Activated CD4-positive, alpha-beta T cell treated with anti-CD3 and anti-CD28 coated beads, Interleukin-2, amount 10 ng/mL, durations not matched to agents 7 days and 5 days (primary cell): ENCODE measurements at regions not wholly inside any gene's neighbourhood (a gene's known extent, or its start where the extent isn't known, plus 50 kb on each side); places are given as distances from the start of the nearest gene placed in this dataset.

Source experiments
- CTCF ChIA-PET: fragments of 350-600 bp; sonication (Branson Sonifier 250); formaldehyde crosslinking; loops from one replicate; lab custom pipeline; 2021; ENCODE audit warnings: antibody characterized with exemption; lab: Charles Lee
- POLR2A ChIA-PET: fragments of 350-600 bp; sonication (Branson Sonifier 250); formaldehyde crosslinking; loops from one replicate; lab custom pipeline; 2021; ENCODE audit warnings: antibody characterized with exemption; lab: Charles Lee
- DNase-seq: peaks from one replicate; pipeline ENCODE4 v3.0.0-alpha.2; 2020
- H3K27ac Mint-ChIP-seq: one replicate; pipeline ENCODE4 v1.8.0; 2021; ENCODE audit warnings: mild to moderate bottlenecking, moderate library complexity, mixed read lengths
- H3K27me3 Mint-ChIP-seq: one replicate; pipeline ENCODE4 v1.8.0; 2021; ENCODE audit warnings: mixed read lengths
- H3K36me3 Mint-ChIP-seq: one replicate; pipeline ENCODE4 v1.8.0; 2021; ENCODE audit warnings: low read depth, mixed read lengths
- H3K4me1 Mint-ChIP-seq: one replicate; pipeline ENCODE4 v1.8.0; 2021; ENCODE audit warnings: mixed read lengths
- H3K4me3 Mint-ChIP-seq: one replicate; pipeline ENCODE4 v1.8.0; 2021; ENCODE audit warnings: mild to moderate bottlenecking, moderate library complexity, mixed read lengths
- H3K9me3 Mint-ChIP-seq: one replicate; pipeline ENCODE4 v1.8.0; 2021; ENCODE audit warnings: mixed read lengths

DNA sequence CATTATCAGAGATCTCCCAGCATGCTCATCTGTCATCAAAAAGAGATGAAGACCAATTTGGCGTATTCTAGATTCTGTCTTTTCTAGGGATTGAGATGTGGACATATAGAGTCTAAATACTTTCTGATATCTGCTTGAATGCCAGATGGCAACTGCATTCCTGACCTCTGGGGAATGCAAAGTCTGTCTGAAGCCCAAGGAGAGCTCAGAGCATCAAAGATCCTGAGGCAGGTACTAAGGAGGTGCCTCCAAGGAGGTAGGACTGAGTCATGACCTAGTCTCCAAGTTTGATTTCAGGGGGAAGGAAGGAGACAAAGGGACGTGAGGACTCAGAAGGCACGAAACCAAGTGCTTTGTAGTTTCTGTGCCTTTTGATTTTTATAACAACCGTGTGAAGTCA is 448.4 kb downstream of the HS3ST3B1 start:
- no peak overlapping the region for H3K27ac Mint-ChIP-seq
- H3K4me1 Mint-ChIP-seq, result peaks cover 5% of the 10 kb centered on the region
- no peaks in the 10 kb centered on the region for H3K36me3 Mint-ChIP-seq
- CTCF ChIA-PET, result no interaction called here
- POLR2A ChIA-PET, result no interaction called here
- no peaks in the 10 kb centered on the region for H3K27me3 Mint-ChIP-seq
- no peaks in the 10 kb centered on the region for H3K9me3 Mint-ChIP-seq
- no peak for DNase-seq
- H3K4me3 Mint-ChIP-seq, result no peak overlapping the region

DNA sequence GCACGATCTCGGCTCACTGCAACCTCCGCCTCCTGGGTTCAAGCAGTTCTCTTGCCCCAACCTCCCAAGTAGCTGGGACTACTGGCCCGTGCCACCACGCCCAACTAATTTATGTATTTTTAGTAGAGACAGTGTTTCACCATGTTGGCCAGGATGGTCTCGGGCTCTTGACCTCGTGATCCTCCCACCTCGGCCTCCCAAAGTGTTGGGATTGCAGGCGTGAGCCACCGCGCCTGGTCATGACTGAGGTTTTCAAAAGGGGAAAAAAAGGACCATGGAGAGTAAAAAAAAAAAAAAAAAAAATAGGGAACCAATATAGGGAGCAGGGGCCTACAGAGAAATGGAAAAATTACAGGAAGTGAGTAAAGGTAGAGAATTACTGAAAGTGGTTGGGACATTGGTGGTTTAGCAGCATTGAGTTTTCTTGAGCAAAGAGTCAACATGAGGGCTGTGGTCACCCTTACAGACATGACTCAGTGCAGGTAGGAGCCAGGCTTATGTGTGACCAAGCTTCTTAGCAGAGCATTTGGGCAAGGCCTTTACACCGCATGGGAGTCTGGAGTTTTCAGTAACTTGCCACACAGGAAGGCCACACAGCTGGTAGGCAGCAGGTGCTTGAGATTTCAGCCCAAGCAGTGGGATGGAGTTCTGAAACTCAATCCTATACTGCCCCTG is 447.3 kb downstream of the HS3ST3B1 start:
- no peaks in the 10 kb centered on the region for H3K9me3 Mint-ChIP-seq
- no peak overlapping the region for H3K4me3 Mint-ChIP-seq
- no peak for DNase-seq
- CTCF ChIA-PET, result interaction anchor here (1.1 kb wide), 1 partner anchor 10 kb away, joined by 3 read pairs; no protein-coding TSS in a partner anchor
- H3K27me3 Mint-ChIP-seq, result no peaks in the 10 kb centered on the region
- no peak overlapping the region for H3K27ac Mint-ChIP-seq
- no peaks in the 10 kb centered on the region for H3K36me3 Mint-ChIP-seq
- POLR2A ChIA-PET, result no interaction called here
- peaks cover 5% of the 10 kb centered on the region for H3K4me1 Mint-ChIP-seq

DNA sequence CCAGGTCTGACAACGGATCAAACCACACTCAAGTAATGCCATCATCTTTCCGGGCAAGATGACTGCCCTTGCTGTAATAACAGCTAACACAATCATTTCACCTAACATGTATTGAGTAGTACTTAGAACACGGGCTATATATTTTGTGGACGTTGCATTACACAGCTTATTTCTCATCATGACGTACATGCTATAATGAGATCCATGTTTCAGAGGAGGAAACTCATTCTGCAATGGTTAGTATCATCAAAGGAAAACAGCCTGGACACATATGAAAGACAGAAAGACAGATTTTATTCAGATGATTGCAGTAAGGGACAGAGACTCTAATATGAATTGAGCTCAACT is 446.7 kb downstream of the HS3ST3B1 start:
- no peaks in the 10 kb centered on the region for H3K36me3 Mint-ChIP-seq
- CTCF ChIA-PET, result interaction anchor here (1.1 kb wide), 1 partner anchor 10 kb away, joined by 3 read pairs; no protein-coding TSS in a partner anchor
- DNase-seq, result no peak
- peaks cover 5% of the 10 kb centered on the region for H3K4me1 Mint-ChIP-seq
- no peak overlapping the region for H3K4me3 Mint-ChIP-seq
- no peaks in the 10 kb centered on the region for H3K27me3 Mint-ChIP-seq
- no peaks in the 10 kb centered on the region for H3K9me3 Mint-ChIP-seq
- H3K27ac Mint-ChIP-seq, result no peak overlapping the region
- POLR2A ChIA-PET, result no interaction called here

DNA sequence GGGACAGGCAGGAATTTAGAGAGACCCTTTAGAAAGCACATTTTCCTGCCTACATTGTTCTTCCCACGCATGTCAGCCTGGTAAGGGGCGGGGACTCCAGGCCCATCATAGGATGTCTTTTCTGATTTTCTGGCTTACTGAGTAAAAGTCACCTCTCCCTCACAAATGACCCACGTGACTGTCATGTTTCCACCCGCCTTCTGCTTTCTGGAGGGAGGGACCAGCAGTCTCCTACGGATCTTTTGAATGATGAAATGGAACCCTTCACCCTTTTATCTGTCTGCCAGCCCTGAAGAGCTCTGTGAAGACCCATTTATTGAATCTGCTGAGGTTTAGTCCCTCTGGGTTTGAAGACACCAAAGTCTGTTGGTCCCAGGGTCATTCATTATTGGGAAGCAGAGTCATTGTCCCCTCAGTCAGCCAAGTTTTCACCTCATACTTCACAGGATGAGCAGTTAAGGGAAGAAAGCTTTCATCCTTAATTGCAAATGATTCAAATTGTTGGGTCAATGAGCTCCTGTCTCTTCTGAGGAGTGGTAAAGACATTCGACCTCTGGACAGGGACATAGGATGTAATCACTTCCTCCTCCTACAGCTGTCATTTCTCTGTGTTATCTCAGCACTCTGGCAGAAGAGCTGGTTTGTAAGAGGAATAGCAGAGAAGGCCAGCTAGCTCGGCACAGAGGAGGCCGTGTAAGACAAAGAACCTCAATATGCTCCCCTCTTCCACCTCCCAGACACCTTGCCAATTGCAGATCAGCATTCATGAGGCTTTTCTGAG is 446.1 kb downstream of the HS3ST3B1 start:
- Mint-ChIP-seq H3K4me1 (peaks cover 5% of the 10 kb centered on the region), H3K36me3 (no peaks in the 10 kb centered on the region), H3K9me3 (no peaks in the 10 kb centered on the region), H3K4me3 (no peak overlapping the region), H3K27ac (no peak overlapping the region), H3K27me3 (no peaks in the 10 kb centered on the region)
- ChIA-PET CTCF (interaction anchor here (1.1 kb wide), 1 partner anchor 9 kb away, joined by 3 read pairs; no protein-coding TSS in a partner anchor), POLR2A (no interaction called here)
- no peak for DNase-seq

DNA sequence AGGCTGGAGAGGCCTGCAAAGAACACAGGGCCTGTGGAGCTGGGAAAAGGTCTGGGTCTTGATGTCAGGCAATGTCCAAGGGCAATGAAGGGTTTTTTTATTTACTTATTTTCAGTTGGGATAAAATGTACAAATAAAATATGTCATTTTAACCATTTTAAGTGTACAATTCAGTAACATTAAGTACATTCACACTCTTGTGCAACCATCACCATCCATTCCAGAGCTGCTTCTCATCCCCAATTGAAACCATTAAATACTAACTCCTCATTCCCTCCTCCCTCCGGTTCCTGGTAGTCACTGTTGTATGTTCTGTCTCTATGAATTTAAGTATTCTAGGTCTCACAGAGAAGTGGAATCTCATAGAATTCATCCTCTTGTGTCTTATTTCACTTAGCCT is 444.7 kb downstream of the HS3ST3B1 start:
- Mint-ChIP-seq H3K9me3 (no peaks in the 10 kb centered on the region), H3K27ac (no peak overlapping the region), H3K36me3 (no peaks in the 10 kb centered on the region), H3K27me3 (no peaks in the 10 kb centered on the region), H3K4me1 (peaks cover 5% of the 10 kb centered on the region), H3K4me3 (no peak overlapping the region)
- CTCF ChIA-PET, result no interaction called here
- no peak for DNase-seq
- POLR2A ChIA-PET, result no interaction called here

DNA sequence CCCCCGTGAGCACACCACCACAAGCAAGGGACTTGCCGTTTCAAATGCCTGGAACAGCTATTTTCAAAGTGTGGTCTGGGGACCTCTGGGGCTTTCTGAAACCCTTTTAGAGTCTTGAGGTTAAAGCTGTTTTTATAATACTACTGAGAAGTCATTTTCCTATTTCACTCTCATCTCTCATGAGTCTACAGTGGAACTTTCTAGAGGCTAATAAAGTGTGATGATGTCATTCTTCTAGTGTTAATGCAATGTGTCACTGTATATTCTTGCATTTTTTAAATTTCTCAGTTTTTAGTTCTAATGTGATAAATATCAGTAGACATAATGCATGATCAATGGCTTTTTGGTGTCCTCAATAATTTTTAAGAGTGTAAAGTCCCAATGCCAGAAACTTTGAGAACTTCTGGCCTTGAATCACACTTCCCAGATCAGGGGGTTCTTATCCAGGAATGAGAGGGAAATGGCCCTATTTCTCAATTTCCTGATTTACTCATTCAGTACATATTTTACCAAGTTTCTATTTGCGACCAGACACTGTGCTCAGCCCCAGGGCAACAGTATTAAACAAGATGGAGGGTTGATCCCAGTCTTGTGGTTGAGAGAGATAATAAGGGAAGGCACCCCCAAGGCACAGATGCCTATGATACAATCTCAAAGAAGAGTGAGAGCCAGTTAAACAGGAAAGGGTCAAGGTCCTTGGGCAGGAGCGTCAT is 444.0 kb downstream of the HS3ST3B1 start:
- Mint-ChIP-seq H3K9me3 (no peaks in the 10 kb centered on the region), H3K27ac (no peak overlapping the region), H3K4me1 (peaks cover 5% of the 10 kb centered on the region), H3K27me3 (no peaks in the 10 kb centered on the region), H3K36me3 (no peaks in the 10 kb centered on the region), H3K4me3 (no peak overlapping the region)
- ChIA-PET POLR2A (no interaction called here), CTCF (no interaction called here)
- no peak for DNase-seq

DNA sequence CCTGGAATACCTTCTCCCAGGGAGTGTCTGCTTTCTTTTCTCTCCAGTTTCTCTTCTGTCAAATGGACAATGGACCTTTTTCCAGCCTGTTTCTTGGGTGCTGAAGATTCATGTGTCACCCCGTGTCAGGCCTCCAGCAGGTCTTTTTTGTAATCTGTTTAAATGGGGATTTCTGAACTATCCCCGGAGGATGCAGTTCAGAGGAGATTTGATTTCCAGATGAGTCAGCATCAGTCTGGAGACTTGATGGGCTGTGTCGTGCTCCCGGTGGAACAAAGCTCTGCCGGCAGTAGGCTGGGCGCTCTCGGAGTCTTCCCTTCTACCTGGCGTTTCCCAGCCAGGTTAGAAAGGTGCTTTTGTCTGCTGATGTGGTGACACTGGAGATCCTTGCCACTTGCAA is 440.6 kb downstream of the HS3ST3B1 start:
- no peak for DNase-seq
- Mint-ChIP-seq H3K4me1 (no peaks in the 10 kb centered on the region), H3K27me3 (no peaks in the 10 kb centered on the region)

DNA sequence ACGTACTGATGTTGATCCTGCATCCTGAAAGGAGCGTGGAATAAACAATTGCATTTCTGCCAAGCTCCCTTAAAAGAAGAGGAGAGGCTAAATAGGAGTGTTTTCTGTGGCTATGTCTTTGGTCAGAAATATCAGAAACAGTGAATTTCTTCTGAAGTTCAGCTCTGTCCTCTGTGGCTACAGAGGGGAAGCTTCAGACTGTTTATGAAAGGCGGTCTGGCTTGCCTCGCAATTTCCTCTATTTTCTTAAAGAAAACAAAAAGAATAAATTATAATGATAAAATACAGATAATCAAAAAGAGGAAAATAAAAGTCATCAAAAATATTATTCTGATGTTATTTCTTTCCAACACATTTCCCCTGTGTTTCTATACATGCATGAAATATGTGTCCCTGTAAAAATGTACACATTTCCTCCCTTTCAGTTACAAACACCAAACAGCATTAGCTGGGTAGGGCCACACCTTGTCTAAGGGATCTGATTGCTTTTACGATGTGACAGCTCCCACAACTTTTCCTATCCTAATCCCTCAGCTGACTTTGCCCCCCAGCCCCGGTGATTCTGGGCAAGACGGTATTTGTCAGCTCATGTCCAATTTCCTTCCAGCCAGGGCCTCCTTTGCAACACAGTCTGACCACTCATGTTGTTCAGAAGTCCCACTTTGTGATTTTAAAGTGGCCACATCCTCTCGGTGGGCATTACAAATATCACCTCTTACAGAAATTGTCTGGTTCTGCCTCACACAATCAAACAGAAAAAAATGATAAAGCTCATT is 439.0 kb downstream of the HS3ST3B1 start:
- Mint-ChIP-seq H3K9me3 (no peaks in the 10 kb centered on the region), H3K27ac (no peak overlapping the region), H3K4me1 (no peaks in the 10 kb centered on the region), H3K27me3 (no peaks in the 10 kb centered on the region), H3K36me3 (no peaks in the 10 kb centered on the region), H3K4me3 (no peak overlapping the region)
- DNase-seq, result no peak
- ChIA-PET POLR2A (no interaction called here), CTCF (interaction anchor here (0.7 kb wide), 1 partner anchor 76 kb away, joined by 3 read pairs; no protein-coding TSS in a partner anchor)

More for the DNA sequence above, 440.6 kb downstream of the HS3ST3B1 start:
- ChIA-PET CTCF (no interaction called here), POLR2A (no interaction called here)
- Mint-ChIP-seq H3K27ac (no peak overlapping the region), H3K4me3 (no peak overlapping the region), H3K9me3 (no peaks in the 10 kb centered on the region), H3K36me3 (no peaks in the 10 kb centered on the region)

DNA sequence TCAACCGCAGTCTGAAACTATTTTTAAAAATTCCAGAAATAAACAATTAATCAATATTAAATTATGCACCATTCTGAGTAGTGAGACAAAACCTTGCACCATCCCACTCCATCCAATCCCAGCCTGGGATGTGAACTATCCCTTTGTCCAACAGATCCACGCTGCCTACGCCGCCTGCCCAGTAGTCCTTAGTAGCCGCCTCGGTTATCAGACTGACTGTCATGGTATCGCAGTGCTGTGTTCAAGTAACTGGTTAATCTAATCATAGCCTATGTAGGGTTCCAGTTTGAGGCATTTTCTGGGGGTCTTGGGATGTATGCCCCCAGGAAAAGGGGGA is 437.7 kb downstream of the HS3ST3B1 start:
- ChIA-PET POLR2A (no interaction called here), CTCF (no interaction called here)
- no peaks in the 10 kb centered on the region for H3K27me3 Mint-ChIP-seq
- no peak overlapping the region for H3K4me3 Mint-ChIP-seq
- H3K9me3 Mint-ChIP-seq, result no peaks in the 10 kb centered on the region
- DNase-seq, result no peak
- no peaks in the 10 kb centered on the region for H3K4me1 Mint-ChIP-seq
- H3K27ac Mint-ChIP-seq, result no peak overlapping the region
- H3K36me3 Mint-ChIP-seq, result no peaks in the 10 kb centered on the region

DNA sequence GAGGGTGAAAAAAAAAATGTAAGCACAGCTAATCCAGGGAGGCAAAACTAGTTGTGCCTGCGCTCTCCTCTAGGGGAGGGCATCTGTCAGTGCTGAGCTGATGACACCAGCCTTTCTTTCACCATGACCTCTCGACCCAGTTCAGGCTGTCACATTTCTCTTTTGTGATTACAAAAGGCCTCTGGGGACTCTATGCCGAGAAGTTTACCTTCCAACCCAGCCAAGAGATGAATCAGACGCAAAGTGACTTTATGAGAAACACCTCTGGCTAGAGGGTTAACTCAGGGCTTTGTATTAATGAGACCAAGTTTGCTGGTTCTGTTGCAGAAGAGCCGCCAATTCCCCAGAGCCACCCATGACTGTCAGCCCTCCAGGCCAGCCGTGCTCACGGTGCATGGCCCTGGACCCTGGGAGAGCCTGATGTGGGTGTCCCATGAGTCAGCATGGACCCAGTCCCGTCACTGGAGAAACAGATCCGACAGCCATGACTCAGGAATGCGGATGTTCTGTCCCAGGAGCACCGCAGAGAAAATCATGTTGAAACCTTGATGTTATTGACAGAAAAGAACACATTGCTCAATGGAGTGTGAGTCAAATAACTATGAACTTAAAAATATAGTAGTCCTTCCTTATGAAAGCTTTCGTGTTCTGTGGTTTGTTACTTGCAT is 437.2 kb downstream of the HS3ST3B1 start:
- Mint-ChIP-seq H3K9me3 (no peaks in the 10 kb centered on the region), H3K36me3 (no peaks in the 10 kb centered on the region), H3K27me3 (no peaks in the 10 kb centered on the region), H3K4me1 (no peaks in the 10 kb centered on the region), H3K27ac (no peak overlapping the region), H3K4me3 (no peak overlapping the region)
- no peak for DNase-seq
- CTCF ChIA-PET, result interaction anchor here (1.1 kb wide), 1 partner anchor 9 kb away, joined by 3 read pairs; no protein-coding TSS in a partner anchor
- POLR2A ChIA-PET, result interaction anchor here (0.6 kb wide), 1 partner anchor 273 kb away, joined by 4 read pairs; no protein-coding TSS in a partner anchor

DNA sequence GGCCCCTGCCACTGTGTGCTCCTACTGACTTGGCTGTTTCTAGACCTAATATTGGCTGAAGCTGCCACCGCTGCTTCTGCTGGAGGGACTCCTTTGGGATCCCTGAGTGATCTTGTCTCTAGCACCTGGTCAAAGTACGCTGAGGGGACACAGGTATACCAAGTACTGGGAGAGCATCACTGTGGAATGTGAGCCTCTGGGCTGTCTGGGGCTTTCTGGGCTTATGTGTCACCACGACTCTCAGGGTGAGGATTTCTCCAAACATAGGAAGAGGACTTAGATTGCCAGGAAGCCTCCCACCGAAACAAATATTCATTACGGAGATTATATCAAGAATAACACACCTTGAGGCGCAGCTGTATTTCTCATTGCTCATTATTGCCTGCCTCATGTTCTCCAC is 435.8 kb downstream of the HS3ST3B1 start:
- CTCF ChIA-PET, result no interaction called here
- Mint-ChIP-seq H3K9me3 (no peaks in the 10 kb centered on the region), H3K27ac (no peak overlapping the region), H3K4me3 (no peak overlapping the region), H3K27me3 (no peaks in the 10 kb centered on the region), H3K36me3 (no peaks in the 10 kb centered on the region), H3K4me1 (no peaks in the 10 kb centered on the region)
- DNase-seq, result no peak
- POLR2A ChIA-PET, result no interaction called here

DNA sequence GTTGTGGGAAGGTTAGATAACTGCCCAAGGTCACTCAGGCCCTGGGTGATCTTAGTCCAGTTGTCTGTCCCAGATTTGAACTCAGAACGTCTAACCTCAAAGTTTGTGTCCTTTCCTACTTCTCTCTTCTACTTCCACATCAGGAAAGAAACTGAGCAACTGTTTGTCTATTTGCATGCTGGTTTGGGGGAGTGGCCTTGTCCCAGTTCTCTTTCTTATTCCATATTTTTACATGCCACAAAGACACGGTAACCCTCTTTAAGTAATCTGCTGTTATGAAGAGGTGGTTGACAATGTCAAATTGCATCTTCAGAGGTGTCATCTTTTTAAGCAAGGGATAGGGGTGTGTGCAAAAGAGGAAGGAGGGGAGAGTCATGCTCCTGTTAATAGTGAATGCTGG is 432.5 kb downstream of the HS3ST3B1 start:
- CTCF ChIA-PET, result no interaction called here
- no peak overlapping the region for H3K4me3 Mint-ChIP-seq
- DNase-seq, result no peak
- no peaks in the 10 kb centered on the region for H3K27me3 Mint-ChIP-seq
- no peaks in the 10 kb centered on the region for H3K9me3 Mint-ChIP-seq
- no peak overlapping the region for H3K27ac Mint-ChIP-seq
- H3K36me3 Mint-ChIP-seq, result no peaks in the 10 kb centered on the region
- POLR2A ChIA-PET, result no interaction called here
- H3K4me1 Mint-ChIP-seq, result no peaks in the 10 kb centered on the region
